Ectodermal cell (in vitro differentiated cells): ENCODE measurements at regions not wholly inside any gene's neighbourhood (a gene's known extent, or its start where the extent isn't known, plus 50 kb on each side); places are given as distances from the start of the nearest gene placed in this dataset.

Experiments
- H3K27ac ChIP-seq: 2 replicates; pipeline ENCODE4 v1.7.0; 2013; ENCODE audit warnings: mild to moderate bottlenecking, low read depth, low read length; ENCODE audit not compliant: insufficient read depth, poor library complexity, severe bottlenecking
- H3K27me3 ChIP-seq: 2 replicates; pipeline ENCODE4 v1.7.0; 2013; ENCODE audit warnings: mild to moderate bottlenecking, low read length; ENCODE audit not compliant: insufficient read depth, control insufficient read depth, poor library complexity, severe bottlenecking
- H3K36me3 ChIP-seq: one replicate; pipeline ENCODE4 v1.7.0; 2013; ENCODE audit warnings: low read length; ENCODE audit not compliant: control insufficient read depth, insufficient read depth
- H3K4me1 ChIP-seq: one replicate; pipeline ENCODE4 v1.7.0; 2013; ENCODE audit warnings: low read length; ENCODE audit not compliant: control insufficient read depth, insufficient read depth
- H3K4me3 ChIP-seq: 2 replicates; pipeline ENCODE4 v1.7.0; 2013; ENCODE audit warnings: low read depth, low read length, control low read depth; ENCODE audit not compliant: insufficient read depth
- H3K9me3 ChIP-seq: 2 replicates; pipeline ENCODE4 v1.7.0; 2013; ENCODE audit warnings: mild to moderate bottlenecking, low read length, moderate library complexity; ENCODE audit not compliant: control insufficient read depth
- WGBS, 2 experiments: methylation state at CpG; one replicate each; pipeline ENCODE4 v1.1.7; 2013; ENCODE audit warnings: missing lambda C conversion rate in 2 of 2; 5-methylcytosine and 5-hydroxymethylcytosine counted together

DNA sequence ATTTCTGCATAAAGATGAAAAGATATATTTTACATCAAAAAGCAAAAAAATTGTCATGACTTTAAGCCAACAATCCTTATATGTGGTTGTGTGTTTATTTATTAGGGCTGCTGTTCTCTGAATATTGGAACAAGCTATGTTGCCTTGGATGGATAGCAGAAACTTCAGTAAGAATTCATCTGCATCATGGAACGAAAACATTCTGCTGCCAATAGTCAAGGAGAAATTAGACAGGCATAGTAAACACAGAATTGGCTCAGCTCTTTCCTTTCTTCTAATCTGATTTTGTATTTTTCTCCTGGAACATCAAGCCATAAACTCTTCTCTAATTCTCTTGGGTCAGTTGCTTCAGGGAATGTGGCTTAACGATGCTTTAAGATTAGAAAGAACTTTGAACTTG is 1257.0 kb downstream of the NLGN4X start:
- Histone ChIP-seq H3K4me1 (no peaks in the 10 kb centered on the region), H3K36me3 (no peaks in the 10 kb centered on the region), H3K27me3 (no peaks in the 10 kb centered on the region), H3K4me3 (no peak overlapping the region), H3K27ac (no peak overlapping the region), H3K9me3 (no peaks in the 10 kb centered on the region)
- 92 to 100% methylated on average over 2 of the region's 2 CpGs for WGBS, 2 experiments

DNA sequence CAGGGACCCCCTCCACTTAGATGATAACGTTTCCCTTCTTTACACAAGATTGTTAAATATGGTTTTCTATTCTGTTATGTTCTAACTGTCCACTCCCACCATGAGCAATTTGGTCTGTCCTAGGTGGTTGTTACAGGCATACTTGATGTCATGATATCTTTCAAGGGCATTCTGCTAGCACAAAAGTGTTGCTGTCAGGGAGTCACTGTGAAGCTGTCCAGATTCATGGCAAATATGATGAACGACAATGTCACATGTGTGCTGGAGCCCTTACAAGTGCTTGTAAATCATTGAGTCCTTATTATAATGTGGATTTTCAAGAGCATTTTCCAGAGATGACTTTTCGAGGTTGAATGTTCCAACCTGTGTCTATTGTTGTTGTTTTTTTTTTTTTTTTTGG is 1250.7 kb upstream of the PRKX start:
- Histone ChIP-seq H3K36me3 (no peaks in the 10 kb centered on the region), H3K27ac (no peak overlapping the region), H3K4me1 (no peaks in the 10 kb centered on the region), H3K4me3 (no peak overlapping the region), H3K9me3 (no peaks in the 10 kb centered on the region), H3K27me3 (no peaks in the 10 kb centered on the region)
- WGBS, 2 experiments, result 91 to 92% methylated on average over 2 to 3 of the region's 3 CpGs

DNA sequence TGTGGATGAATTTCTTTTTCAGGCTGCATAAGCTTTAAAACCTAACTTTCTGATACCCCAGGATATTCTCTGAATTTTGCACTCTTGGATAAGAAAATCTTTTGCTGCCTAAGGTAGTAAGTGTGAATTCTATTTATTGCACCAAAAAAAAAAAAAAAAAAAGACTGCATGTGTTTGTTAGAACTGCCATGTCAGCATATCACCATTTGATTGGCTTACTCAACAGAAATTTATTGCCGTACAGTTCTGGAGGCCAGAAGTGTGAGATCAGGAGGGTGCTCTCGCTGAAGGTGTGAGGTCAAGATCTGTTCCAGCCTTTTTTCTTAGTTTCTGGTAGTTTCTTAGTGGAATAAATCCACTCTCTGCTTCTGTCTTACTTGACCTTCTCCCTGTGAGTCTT is 1250.0 kb upstream of the PRKX start:
- Histone ChIP-seq H3K4me1 (no peaks in the 10 kb centered on the region), H3K27ac (no peak overlapping the region)
- WGBS, 2 experiments, result 100% methylated on average over 2 of the region's 2 CpGs

GRCh38 chrX:4944767-4945166 is 1231.3 kb upstream of the PRKX start:
- Histone ChIP-seq H3K36me3 (no peaks in the 10 kb centered on the region), H3K9me3 (no peaks in the 10 kb centered on the region), H3K27me3 (no peaks in the 10 kb centered on the region), H3K27ac (no peak overlapping the region), H3K4me3 (no peak overlapping the region), H3K4me1 (no peaks in the 10 kb centered on the region)
- 71% methylated on average over 1 of the region's 2 CpGs; no CpG with 5 or more reads in 1 of the 2 experiments for WGBS, 2 experiments

More for the DNA sequence above, 1250.0 kb upstream of the PRKX start:
- H3K9me3 ChIP-seq, result no peaks in the 10 kb centered on the region
- no peak overlapping the region for H3K4me3 ChIP-seq
- H3K36me3 ChIP-seq, result no peaks in the 10 kb centered on the region
- no peaks in the 10 kb centered on the region for H3K27me3 ChIP-seq

- no peak overlapping the region for H3K27ac ChIP-seq
- H3K36me3 ChIP-seq, result no peaks in the 10 kb centered on the region
- H3K9me3 ChIP-seq, result no peaks in the 10 kb centered on the region
- H3K4me3 ChIP-seq, result no peak overlapping the region
- H3K27me3 ChIP-seq, result no peaks in the 10 kb centered on the region
- no peaks in the 10 kb centered on the region for H3K4me1 ChIP-seq
- 78 to 80% methylated on average over 1 to 2 of the region's 2 CpGs for WGBS, 2 experiments
Observed at GRCh38 chrX:4936315-4936714, 1222.9 kb upstream of the PRKX start.

- WGBS, 2 experiments, result 90 to 91% methylated on average over 2 of the region's 2 CpGs
- Histone ChIP-seq H3K27ac (no peak overlapping the region), H3K4me1 (no peaks in the 10 kb centered on the region), H3K9me3 (no peaks in the 10 kb centered on the region), H3K36me3 (no peaks in the 10 kb centered on the region), H3K4me3 (no peak overlapping the region), H3K27me3 (no peaks in the 10 kb centered on the region)
Observed at GRCh38 chrX:4935846-4936245, 1222.4 kb upstream of the PRKX start.

DNA sequence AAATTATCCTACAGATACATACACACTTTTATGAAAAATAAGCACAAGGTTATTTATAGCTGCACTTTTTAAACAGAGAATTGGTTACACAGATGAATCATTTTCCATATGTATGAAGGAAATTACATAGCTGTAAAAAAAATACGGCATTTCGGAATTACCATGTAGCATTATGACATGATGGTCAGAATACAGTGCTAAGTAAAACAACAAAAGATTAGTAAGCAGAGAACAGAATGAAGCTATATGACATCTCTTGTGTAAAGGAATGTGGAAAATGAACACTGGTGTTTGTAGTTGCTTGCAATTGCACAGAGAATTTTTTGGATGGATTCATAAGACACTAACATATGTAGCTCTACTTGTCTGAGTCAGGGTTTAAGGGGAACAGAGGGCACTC is 1222.0 kb upstream of the PRKX start:
- 100% methylated on average over 2 of the region's 2 CpGs for WGBS, 2 experiments
- H3K9me3 ChIP-seq, result no peaks in the 10 kb centered on the region

DNA sequence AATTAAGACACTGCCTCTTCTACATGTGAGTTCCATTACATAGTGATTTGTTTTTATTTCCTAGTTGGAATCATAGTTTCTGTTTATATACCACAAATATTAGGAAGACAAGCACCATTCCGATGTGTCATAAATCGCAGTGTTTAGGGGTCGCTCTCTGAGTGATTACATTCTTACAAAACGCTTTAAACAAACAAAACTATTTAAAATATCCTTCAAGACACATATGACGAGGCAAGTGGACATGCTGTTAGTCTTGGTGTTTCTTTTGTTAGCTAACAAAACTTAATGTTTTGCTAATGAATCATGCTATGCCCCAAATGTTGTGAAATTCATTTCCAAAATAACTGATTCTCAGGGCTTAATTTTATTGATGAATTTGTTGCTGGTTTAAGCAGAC is 1219.3 kb upstream of the PRKX start:
- Histone ChIP-seq H3K9me3 (no peaks in the 10 kb centered on the region), H3K27me3 (no peaks in the 10 kb centered on the region), H3K27ac (no peak overlapping the region), H3K36me3 (no peaks in the 10 kb centered on the region), H3K4me3 (no peak overlapping the region), H3K4me1 (no peaks in the 10 kb centered on the region)
- WGBS, 2 experiments, result 94% methylated on average over 5 of the region's 5 CpGs; no CpG with 5 or more reads in 1 of the 2 experiments

More for the DNA sequence above, 1222.0 kb upstream of the PRKX start:
- Histone ChIP-seq H3K27me3 (no peaks in the 10 kb centered on the region), H3K36me3 (no peaks in the 10 kb centered on the region), H3K27ac (no peak overlapping the region), H3K4me3 (no peak overlapping the region), H3K4me1 (no peaks in the 10 kb centered on the region)

- no peaks in the 10 kb centered on the region for H3K9me3 ChIP-seq
- no peaks in the 10 kb centered on the region for H3K27me3 ChIP-seq
- H3K36me3 ChIP-seq, result no peaks in the 10 kb centered on the region
- H3K4me3 ChIP-seq, result no peak overlapping the region
- no peaks in the 10 kb centered on the region for H3K4me1 ChIP-seq
- no peak overlapping the region for H3K27ac ChIP-seq
- 88 to 92% methylated on average over 6 of the region's 6 CpGs for WGBS, 2 experiments
Observed at GRCh38 chrX:4930426-4930825, 1217.0 kb upstream of the PRKX start.

- 86 to 100% methylated on average over 2 of the region's 5 CpGs for WGBS, 2 experiments
Observed at GRCh38 chrX:4925911-4926310, 1212.5 kb upstream of the PRKX start.

DNA sequence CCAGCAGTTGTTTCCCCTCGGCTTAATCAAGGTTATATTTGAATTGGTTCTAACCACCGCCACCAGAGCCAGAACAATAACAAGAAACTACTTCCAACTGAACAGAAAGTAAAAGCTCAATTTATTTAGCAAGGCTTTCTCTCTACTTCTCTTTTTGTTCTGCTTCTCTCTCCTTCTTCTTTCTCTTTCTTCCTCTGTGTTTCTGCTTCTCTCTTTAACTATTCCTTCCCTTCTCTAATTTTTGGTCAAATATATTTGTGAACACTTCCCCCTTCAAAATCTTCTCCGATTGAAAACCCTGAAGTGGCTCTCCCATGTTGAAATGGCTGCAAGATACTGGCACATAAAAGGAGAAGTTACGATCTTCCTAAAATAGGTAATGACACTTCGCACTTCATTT is 1195.9 kb upstream of the PRKX start:
- H3K36me3 ChIP-seq, result no peaks in the 10 kb centered on the region
- 88 to 94% methylated on average over 2 to 3 of the region's 5 CpGs for WGBS, 2 experiments

More at GRCh38 chrX:4925911-4926310, 1212.5 kb upstream of the PRKX start:
- Histone ChIP-seq H3K36me3 (no peaks in the 10 kb centered on the region), H3K4me3 (no peak overlapping the region), H3K27ac (no peak overlapping the region), H3K27me3 (no peaks in the 10 kb centered on the region), H3K4me1 (no peaks in the 10 kb centered on the region), H3K9me3 (no peaks in the 10 kb centered on the region)

More for the DNA sequence above, 1195.9 kb upstream of the PRKX start:
- H3K4me1 ChIP-seq, result no peaks in the 10 kb centered on the region
- no peaks in the 10 kb centered on the region for H3K9me3 ChIP-seq
- no peaks in the 10 kb centered on the region for H3K27me3 ChIP-seq
- H3K27ac ChIP-seq, result no peak overlapping the region
- H3K4me3 ChIP-seq, result no peak overlapping the region
